Thyroid gland (tissue), 4 donors: ENCODE measurements at regions not wholly inside any gene's neighbourhood (a gene's known extent, or its start where the extent isn't known, plus 50 kb on each side); places are given as distances from the start of the nearest gene placed in this dataset.

Experiments used
- DNase-seq, 2 donors: peaks; one replicate each; pipeline ENCODE4 v3.0.0-alpha.2; 2019
- H3K27ac ChIP-seq, 3 donors: fragments of 200-600 bp; sonication (generic); 1 replicate in 2 of 3; 2 replicates in 1 of 3; pipeline ENCODE4 v1.5.1; 2016 to 2019; ENCODE audit warnings: mild to moderate bottlenecking in 1 of 3, moderate library complexity in 1 of 3
- H3K27me3 ChIP-seq: fragments of 200-600 bp; sonication (generic); one replicate; pipeline ENCODE4 v1.5.1; 2019
- H3K36me3 ChIP-seq, 2 donors: fragments of 200-600 bp; sonication (generic); one replicate each; pipeline ENCODE4 v1.5.1; 2016 to 2019
- H3K4me1 ChIP-seq, 2 donors: fragments of 200-600 bp; sonication (generic); one replicate each; pipeline ENCODE4 v1.5.1; 2017 to 2019
- H3K4me3 ChIP-seq, 3 donors: fragments of 200-600 bp; sonication (generic); replicated peaks in 1 of 3; 1 replicate in 2 of 3; 2 replicates in 1 of 3; pipeline ENCODE4 v1.5.1; 2016; ENCODE audit warnings: mild to moderate bottlenecking in 1 of 3
- H3K9me3 ChIP-seq: fragments of 200-600 bp; sonication (generic); one replicate; pipeline ENCODE4 v1.5.1; 2017
- CTCF ChIP-seq, 6 experiments: fragments of 200-600 bp in 3 of 6; fragments of 450-650 bp in 3 of 6; sonication (generic) in 3 of 6; IDR thresholded peaks; one replicate each; pipeline ENCODE4 v1.5.1; 2016 to 2019; ENCODE audit warnings: antibody characterized with exemption in 6 of 6, mild to moderate bottlenecking in 2 of 6, inconsistent platforms in 1 of 6, moderate library complexity in 1 of 6
- POLR2A ChIP-seq, 2 donors: fragments of 450-650 bp; IDR thresholded peaks; one replicate each; pipeline ENCODE4 v1.6.1; 2017; ENCODE audit warnings: antibody characterized with exemption in 2 of 2, mild to moderate bottlenecking in 2 of 2, moderate library complexity in 1 of 2
- WGBS, 2 donors: methylation state at CpG; one replicate each; pipeline ENCODE4 v1.1.5; 2017; 5-methylcytosine and 5-hydroxymethylcytosine counted together
- intact Hi-C: fragments of 100-400 bp; cut with DNase I; formaldehyde crosslinking; loops from one replicate; pipeline ENCODE4 v1.15.1; 2023

GRCh38 chr5:2492476-2492875 lies 259.0 kb downstream of the IRX2 start:
- DNase-seq: no peak

GRCh38 chr5:2491846-2492245 lies 259.6 kb downstream of the IRX2 start:
- WGBS, 2 donors: 93 to 98% methylated on average over 1 of the region's 1 CpG
- Histone ChIP-seq H3K4me1 (no peaks in the 10 kb centered on the region), H3K4me3 (no peak overlapping the region), H3K9me3 (no peaks in the 10 kb centered on the region), H3K36me3 (no peaks in the 10 kb centered on the region), H3K27me3 (no peaks in the 10 kb centered on the region), H3K27ac (no peak overlapping the region)
- TF ChIP-seq CTCF (IDR thresholded peaks at IDR 0.05) (no peak), POLR2A (IDR thresholded peaks at IDR 0.05) (no peak)
- no peak for DNase-seq
- intact Hi-C loops: no loop called here

More at GRCh38 chr5:2492476-2492875, 259.0 kb downstream of the IRX2 start:
- TF ChIP-seq CTCF (IDR thresholded peaks at IDR 0.05) (no peak), POLR2A (IDR thresholded peaks at IDR 0.05) (no peak)
- Histone ChIP-seq H3K36me3 (no peaks in the 10 kb centered on the region), H3K27ac (no peak overlapping the region), H3K27me3 (no peaks in the 10 kb centered on the region), H3K4me3 (no peak overlapping the region), H3K9me3 (no peaks in the 10 kb centered on the region), H3K4me1 (no peaks in the 10 kb centered on the region)
- intact Hi-C loops: no loop called here
- 63 to 72% methylated on average over 6 to 7 of the region's 7 CpGs for WGBS, 2 donors

GRCh38 chr5:2489306-2489705 lies 262.2 kb downstream of the IRX2 start:
- WGBS, 2 donors: 80 to 82% methylated on average over 10 of the region's 10 CpGs
- no peaks in the 10 kb centered on the region for H3K27me3 ChIP-seq
- intact Hi-C loops: no loop called here
- no peak overlapping the region for H3K4me3 ChIP-seq
- no peaks in the 10 kb centered on the region for H3K36me3 ChIP-seq
- H3K9me3 ChIP-seq: no peaks in the 10 kb centered on the region
- no peak overlapping the region for H3K27ac ChIP-seq
- no peak for TF ChIP-seq CTCF (IDR thresholded peaks at IDR 0.05)
- no peak for TF ChIP-seq POLR2A (IDR thresholded peaks at IDR 0.05)
- no peaks in the 10 kb centered on the region for H3K4me1 ChIP-seq
- no peak for DNase-seq

GRCh38 chr5:2488593-2488992 lies 262.9 kb downstream of the IRX2 start:
- Histone ChIP-seq H3K27ac (no peak overlapping the region), H3K9me3 (no peaks in the 10 kb centered on the region), H3K4me1 (no peaks in the 10 kb centered on the region), H3K4me3 (no peak overlapping the region), H3K36me3 (no peaks in the 10 kb centered on the region), H3K27me3 (no peaks in the 10 kb centered on the region)
- 83 to 87% methylated on average over 9 of the region's 9 CpGs for WGBS, 2 donors
- intact Hi-C loops: no loop called here
- DNase-seq: no peak
- TF ChIP-seq POLR2A (IDR thresholded peaks at IDR 0.05) (no peak), CTCF (IDR thresholded peaks at IDR 0.05) (no peak)

GRCh38 chr5:2487152-2487763 lies 264.2 kb downstream of the IRX2 start:
- TF ChIP-seq CTCF (IDR thresholded peaks at IDR 0.05): no peak
- TF ChIP-seq POLR2A (IDR thresholded peaks at IDR 0.05): no peak
- Histone ChIP-seq H3K27ac (no peak overlapping the region), H3K4me3 (no peak overlapping the region), H3K4me1 (no peaks in the 10 kb centered on the region), H3K27me3 (no peaks in the 10 kb centered on the region), H3K9me3 (no peaks in the 10 kb centered on the region), H3K36me3 (no peaks in the 10 kb centered on the region)
- intact Hi-C loops: no loop called here
- DNase-seq: no peak
- WGBS, 2 donors: 86 to 95% methylated on average over 2 of the region's 2 CpGs
